ENCODE measurements at regions not wholly inside any gene's neighbourhood (a gene's known extent, or its start where the extent isn't known, plus 50 kb on each side); places are given as distances from the start of the nearest gene placed in this dataset.

DNA sequence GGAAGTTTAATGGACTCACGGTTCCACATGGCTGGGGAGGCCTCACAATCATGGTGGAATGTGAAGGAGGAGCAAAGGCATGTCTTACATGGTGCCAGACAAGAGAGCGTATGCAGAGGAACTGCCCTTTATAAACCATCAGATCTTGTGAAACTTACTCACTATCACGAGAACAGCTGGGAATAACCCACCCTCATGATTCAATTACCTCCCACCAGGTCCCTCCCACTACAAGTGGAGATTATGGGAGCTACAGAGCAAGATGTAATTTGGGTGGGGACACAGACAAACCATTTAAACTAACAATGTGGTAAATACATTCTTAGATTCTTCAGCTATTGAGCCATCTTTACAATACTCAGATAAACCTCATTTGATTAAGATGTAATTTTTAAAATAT is 176.1 kb downstream of the SH3BP4 start:
- TF ChIP-seq, protein P1, sequence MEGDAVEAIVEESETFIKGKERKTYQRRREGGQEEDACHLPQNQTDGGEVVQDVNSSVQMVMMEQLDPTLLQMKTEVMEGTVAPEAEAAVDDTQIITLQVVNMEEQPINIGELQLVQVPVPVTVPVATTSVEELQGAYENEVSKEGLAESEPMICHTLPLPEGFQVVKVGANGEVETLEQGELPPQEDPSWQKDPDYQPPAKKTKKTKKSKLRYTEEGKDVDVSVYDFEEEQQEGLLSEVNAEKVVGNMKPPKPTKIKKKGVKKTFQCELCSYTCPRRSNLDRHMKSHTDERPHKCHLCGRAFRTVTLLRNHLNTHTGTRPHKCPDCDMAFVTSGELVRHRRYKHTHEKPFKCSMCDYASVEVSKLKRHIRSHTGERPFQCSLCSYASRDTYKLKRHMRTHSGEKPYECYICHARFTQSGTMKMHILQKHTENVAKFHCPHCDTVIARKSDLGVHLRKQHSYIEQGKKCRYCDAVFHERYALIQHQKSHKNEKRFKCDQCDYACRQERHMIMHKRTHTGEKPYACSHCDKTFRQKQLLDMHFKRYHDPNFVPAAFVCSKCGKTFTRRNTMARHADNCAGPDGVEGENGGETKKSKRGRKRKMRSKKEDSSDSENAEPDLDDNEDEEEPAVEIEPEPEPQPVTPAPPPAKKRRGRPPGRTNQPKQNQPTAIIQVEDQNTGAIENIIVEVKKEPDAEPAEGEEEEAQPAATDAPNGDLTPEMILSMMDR (conservative IDR thresholded peaks at IDR 0.05), result no peak
- no peak for TF ChIP-seq ZFX (IDR thresholded peaks at IDR 0.05)
